WTC11 (cell line): ENCODE measurements at regions not wholly inside any gene's neighbourhood (a gene's known extent, or its start where the extent isn't known, plus 50 kb on each side); places are given as distances from the start of the nearest gene placed in this dataset.

Source experiments
- ATAC-seq: fragments of 200-7000 bp; cut with Tn5 transposase; 2 replicates; pipeline ENCODE4 v1.10.0; 2021; ENCODE audit warnings: mild to moderate bottlenecking, moderate library complexity
- CTCF ChIA-PET: fragments of 300-600 bp; sonication (Branson Sonifier 250); formaldehyde crosslinking; loops from one replicate; lab custom pipeline; 2021; ENCODE audit warnings: antibody characterized with exemption; lab: Charles Lee
- POLR2A ChIA-PET: fragments of 350-600 bp; sonication (Branson Sonifier 250); formaldehyde crosslinking; loops from one replicate; lab custom pipeline; 2021; ENCODE audit warnings: antibody characterized with exemption; lab: Charles Lee
- DNase-seq: peaks from one replicate; pipeline ENCODE4 v3.0.0; 2021; ENCODE audit warnings: low spot score
- H3K27ac Mint-ChIP-seq: 2 replicates; pipeline ENCODE4 v1.8.0; 2021; ENCODE audit warnings: mixed read lengths
- H3K27me3 Mint-ChIP-seq: 2 replicates; pipeline ENCODE4 v1.8.0; 2021; ENCODE audit warnings: low read depth, mild to moderate bottlenecking, moderate library complexity, mixed read lengths
- H3K36me3 Mint-ChIP-seq: 2 replicates; pipeline ENCODE4 v1.8.0; 2021; ENCODE audit warnings: mixed read lengths
- H3K4me1 Mint-ChIP-seq: 2 replicates; pipeline ENCODE4 v1.8.0; 2022; ENCODE audit warnings: mixed read lengths
- H3K4me3 Mint-ChIP-seq: 2 replicates; pipeline ENCODE4 v1.8.0; 2021; ENCODE audit warnings: mild to moderate bottlenecking, moderate library complexity, mixed read lengths
- H3K9me3 Mint-ChIP-seq: 2 replicates; pipeline ENCODE4 v1.8.0; 2021; ENCODE audit warnings: mixed read lengths
- ELF4 ChIP-seq: sonication (generic); formaldehyde crosslinking; IDR thresholded peaks from 2 replicates; pipeline ENCODE4 v1.8.1; 2022; ENCODE audit warnings: low read depth, mild to moderate bottlenecking, moderate library complexity, missing genetic modification reagents
- FOXP4 ChIP-seq: sonication (generic); formaldehyde crosslinking; IDR thresholded peaks from 2 replicates; pipeline ENCODE4 v1.8.0; 2022; ENCODE audit warnings: mild to moderate bottlenecking, missing genetic modification reagents
- KAT7 ChIP-seq: sonication (generic); formaldehyde crosslinking; IDR thresholded peaks from 2 replicates; pipeline ENCODE4 v1.8.1; 2023; ENCODE audit warnings: missing genetic modification reagents, mild to moderate bottlenecking, borderline replicate concordance
- OVOL2 ChIP-seq: fragments of 250-450 bp; sonication (Bioruptor Pico); IDR thresholded peaks from 2 replicates; pipeline ENCODE4 v1.9.0; 2021; ENCODE audit warnings: mild to moderate bottlenecking, borderline replicate concordance
- PRRX2 ChIP-seq: fragments of 250-450 bp; sonication (Bioruptor Pico); IDR thresholded peaks from 2 replicates; pipeline ENCODE4 v1.8.0; 2021; ENCODE audit warnings: mild to moderate bottlenecking
- SMAD3 ChIP-seq: sonication (generic); formaldehyde crosslinking; IDR thresholded peaks from 2 replicates; pipeline ENCODE4 v1.8.0; 2022; ENCODE audit warnings: missing genetic modification reagents, mild to moderate bottlenecking, borderline replicate concordance
- STAT6 ChIP-seq: sonication (generic); formaldehyde crosslinking; conservative IDR thresholded peaks from 2 replicates; pipeline ENCODE4 v1.8.1; 2023; ENCODE audit warnings: mild to moderate bottlenecking, low read depth, missing genetic modification reagents, moderate library complexity
- USF1 ChIP-seq: sonication (generic); formaldehyde crosslinking; IDR thresholded peaks from 2 replicates; pipeline ENCODE4 v1.8.0; 2022; ENCODE audit warnings: mild to moderate bottlenecking, missing genetic modification reagents
- ZBTB21 ChIP-seq: sonication (generic); formaldehyde crosslinking; IDR thresholded peaks from 2 replicates; pipeline ENCODE4 v1.8.1; 2023; ENCODE audit warnings: mild to moderate bottlenecking, missing genetic modification reagents, borderline replicate concordance
- ZBTB43 ChIP-seq: sonication (generic); formaldehyde crosslinking; IDR thresholded peaks from 2 replicates; pipeline ENCODE4 v1.8.1; 2023; ENCODE audit warnings: mild to moderate bottlenecking, missing genetic modification reagents
- ZNF232 ChIP-seq: sonication (generic); formaldehyde crosslinking; IDR thresholded peaks from 2 replicates; pipeline ENCODE4 v1.8.0; 2022; ENCODE audit warnings: mild to moderate bottlenecking, missing genetic modification reagents
- ZNF263 ChIP-seq: sonication (generic); formaldehyde crosslinking; IDR thresholded peaks from 2 replicates; pipeline ENCODE4 v1.8.1; 2022; ENCODE audit warnings: low read depth, mild to moderate bottlenecking, moderate library complexity, missing genetic modification reagents
- ZNF512 ChIP-seq: sonication (generic); formaldehyde crosslinking; IDR thresholded peaks from 2 replicates; pipeline ENCODE4 v1.8.1; 2022; ENCODE audit warnings: missing genetic modification reagents, borderline replicate concordance

GRCh38 chr3:83354205-83354604 is 1592.8 kb upstream of the GBE1 start (continued):
- no peak for TF ChIP-seq USF1 (CRISPR knock-in tag)

- no peaks in the 10 kb centered on the region for H3K27me3 Mint-ChIP-seq
- CTCF ChIA-PET: no interaction called here
- H3K27ac Mint-ChIP-seq: no peak overlapping the region
- ATAC-seq (no peak), DNase-seq (no peak)
- H3K4me3 Mint-ChIP-seq: no peak overlapping the region
- peaks cover 4% of the 10 kb centered on the region; the same call in 1 of the 2 replicates for H3K4me1 Mint-ChIP-seq
- TF ChIP-seq ZNF512 (CRISPR knock-in tag) (no peak), ZNF232 (CRISPR knock-in tag) (no peak), ZNF263 (CRISPR knock-in tag) (no peak), OVOL2 (CRISPR knock-in tag) (no peak), FOXP4 (CRISPR knock-in tag) (no peak), KAT7 (no peak), SMAD3 (no peak), ELF4 (CRISPR knock-in tag) (no peak)
- TF ChIP-seq, all 79 proteins: peak for 0
- Mint-ChIP-seq H3K9me3 (peaks cover 10% of the 10 kb centered on the region), H3K36me3 (no peaks in the 10 kb centered on the region)
- POLR2A ChIA-PET: no interaction called here
Observed at GRCh38 chr3:83393276-83393675, 1565.5 kb upstream of the CADM2 start.

GRCh38 chr3:83403927-83404326 is 1554.9 kb upstream of the CADM2 start:
- H3K4me1 Mint-ChIP-seq: no peaks in the 10 kb centered on the region
- DNase-seq: no peak
- H3K36me3 Mint-ChIP-seq: peaks cover 5% of the 10 kb centered on the region; the same call in 1 of the 2 replicates
- H3K27ac Mint-ChIP-seq: no peak overlapping the region
- CTCF ChIA-PET: interaction anchor here (1.8 kb wide), 1 partner anchor 32 kb away, joined by 3 read pairs; no protein-coding TSS in a partner anchor
- TF ChIP-seq PRRX2 (CRISPR knock-in tag) (no peak), ZBTB21 (no peak), ZBTB43 (CRISPR knock-in tag) (no peak), STAT6 (CRISPR knock-in tag) (no peak)
- no peaks in the 10 kb centered on the region for H3K27me3 Mint-ChIP-seq
- H3K4me3 Mint-ChIP-seq: no peak overlapping the region
- ATAC-seq: no peak
- peaks cover 22% of the 10 kb centered on the region for H3K9me3 Mint-ChIP-seq
- POLR2A ChIA-PET: no interaction called here
